Activated naive CD4-positive, alpha-beta T cell treated with anti-CD3 and anti-CD28 coated beads, Interleukin-2, amount 50 U/mL, for 72 hours (primary cell): ENCODE measurements at regions not wholly inside any gene's neighbourhood (a gene's known extent, or its start where the extent isn't known, plus 50 kb on each side); places are given as distances from the start of the nearest gene placed in this dataset.

Source experiments
- ATAC-seq, 2 donors: fragments of 150-1000 bp; cut with Tn5 transposase; 2 replicates each; pipeline ENCODE4 v1.10.0; 2021; ENCODE audit warnings: mild to moderate bottlenecking in 2 of 2, moderate library complexity in 2 of 2
- DNase-seq, 2 donors: peaks; one replicate each; pipeline ENCODE4 v3.0.0; 2021 to 2022; ENCODE audit warnings: low spot score in 2 of 2
- H3K27ac Mint-ChIP-seq, 2 donors: one replicate each; pipeline ENCODE4 v1.8.0; 2022; ENCODE audit warnings: mild to moderate bottlenecking in 2 of 2, mixed read lengths in 2 of 2
- H3K36me3 Mint-ChIP-seq, 2 donors: one replicate each; pipeline ENCODE4 v1.8.0; 2022; ENCODE audit warnings: mixed read lengths in 2 of 2
- H3K9me3 Mint-ChIP-seq, 2 donors: one replicate each; pipeline ENCODE4 v1.8.0; 2022; ENCODE audit warnings: mixed read lengths in 2 of 2

DNA sequence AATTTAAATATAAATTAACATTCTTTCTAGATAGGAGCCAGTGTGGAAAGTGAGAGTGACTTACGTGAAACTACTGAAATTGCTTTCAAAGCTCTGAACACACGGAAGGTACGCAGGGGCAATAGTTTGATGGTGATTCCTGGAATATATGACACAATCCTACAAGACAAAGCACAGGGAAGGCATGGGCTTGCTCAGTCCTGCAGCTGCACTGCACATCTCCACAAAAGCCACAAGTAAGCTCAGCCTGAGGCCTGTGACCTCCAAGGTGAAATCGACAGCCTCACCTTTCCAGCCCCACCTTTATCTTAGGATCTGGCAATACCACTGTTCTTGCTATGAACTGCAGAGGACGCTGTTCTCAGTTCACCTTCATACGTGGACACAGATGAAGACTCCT lies 109.3 kb upstream of the SCN10A start:
- Mint-ChIP-seq H3K27ac (no peak overlapping the region), H3K36me3 (no peaks in the 10 kb centered on the region), H3K9me3 (no peaks in the 10 kb centered on the region)
- DNase-seq: no peak
- ATAC-seq: peak in 1 of 2 donors; percentile 71

DNA sequence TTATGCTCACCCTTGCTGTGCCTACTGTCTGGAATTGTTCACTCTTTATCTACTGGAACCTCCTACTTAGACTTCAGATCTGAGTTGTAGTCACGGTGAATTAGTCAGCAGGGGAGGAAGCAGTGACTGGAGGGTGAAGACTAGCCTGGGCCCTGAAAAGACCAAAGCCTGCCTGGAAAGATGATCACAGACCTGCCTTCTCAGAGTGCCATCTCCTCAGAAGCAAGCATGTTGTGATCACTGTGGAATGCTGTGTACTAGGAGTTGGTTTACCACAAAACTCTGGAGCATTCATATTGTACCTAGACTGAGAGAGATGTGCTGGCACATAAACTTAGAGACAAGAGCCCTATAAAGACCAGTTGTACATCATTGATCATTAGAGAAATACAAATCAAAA lies 100.7 kb upstream of the SCN10A start:
- Mint-ChIP-seq H3K27ac (no peak overlapping the region), H3K36me3 (no peaks in the 10 kb centered on the region), H3K9me3 (no peaks in the 10 kb centered on the region)
- DNase-seq (no peak), ATAC-seq (no peak)

DNA sequence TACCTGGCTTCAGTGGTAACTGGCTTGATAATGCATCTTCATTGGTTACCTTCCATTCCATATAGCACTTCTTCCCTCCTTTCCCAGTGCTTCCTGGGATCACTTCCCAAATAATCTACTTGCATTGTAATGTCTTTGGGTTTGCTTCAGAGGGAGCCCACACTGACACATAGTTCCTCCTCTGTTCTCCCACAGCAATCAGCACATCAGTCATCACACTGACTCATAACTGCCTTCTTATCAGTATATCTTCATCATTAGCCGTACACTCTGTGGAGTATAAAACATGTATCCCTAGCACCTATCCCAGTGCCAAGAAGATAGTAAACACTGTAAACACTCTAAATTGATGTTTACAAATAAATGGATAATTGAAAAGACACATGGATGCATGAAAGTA lies 91.4 kb upstream of the SCN10A start:
- Mint-ChIP-seq H3K36me3 (no peaks in the 10 kb centered on the region), H3K9me3 (no peaks in the 10 kb centered on the region)
- ATAC-seq: no peak

DNA sequence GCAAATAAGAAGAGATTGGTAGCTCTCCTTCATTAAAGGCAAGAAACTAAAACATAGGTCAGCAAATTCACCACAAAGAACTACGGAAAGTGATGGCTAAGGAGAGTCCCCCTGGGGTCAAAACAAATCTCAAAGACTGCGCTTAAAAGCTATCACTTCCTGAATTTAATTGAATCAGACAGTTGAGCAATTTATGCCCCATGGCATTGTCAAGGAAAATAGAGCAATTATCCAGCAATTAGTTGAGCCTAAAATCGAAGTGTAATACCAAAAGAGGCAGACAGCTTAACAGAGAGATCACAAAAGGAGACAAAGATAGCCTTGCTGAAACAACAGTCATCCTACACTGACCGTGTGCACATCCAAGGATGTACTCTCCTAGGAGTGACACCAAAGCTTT lies 74.4 kb upstream of the SCN10A start:
- Mint-ChIP-seq H3K27ac (no peak overlapping the region), H3K9me3 (peaks cover 14 to 20% of the 10 kb centered on the region in 2 donors), H3K36me3 (peaks cover 0 to 8% of the 10 kb centered on the region in 2 donors)
- no peak for DNase-seq
- no peak for ATAC-seq

More for the DNA sequence above, 91.4 kb upstream of the SCN10A start:
- no peak overlapping the region for H3K27ac Mint-ChIP-seq
- DNase-seq: no peak

DNA sequence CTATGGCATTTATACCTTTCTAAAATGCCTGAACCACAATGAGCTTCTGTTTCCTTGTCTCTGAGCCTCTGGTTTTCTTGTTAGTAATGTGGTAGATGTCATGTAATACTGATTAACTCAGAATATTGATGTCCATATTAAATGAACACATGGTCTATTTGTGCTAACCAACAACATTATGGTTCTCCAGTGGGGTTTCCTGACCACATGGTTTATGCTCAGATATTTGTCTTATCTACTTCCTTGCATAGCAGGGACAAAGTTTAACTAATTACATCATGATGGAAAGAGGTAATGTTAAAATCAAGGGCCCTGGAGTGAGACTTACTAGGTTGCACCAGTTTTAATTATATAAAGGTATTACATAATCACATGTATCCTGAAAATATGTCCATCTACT lies 62.6 kb upstream of the SCN10A start:
- H3K36me3 Mint-ChIP-seq: no peaks in the 10 kb centered on the region
- no peak overlapping the region for H3K27ac Mint-ChIP-seq
- DNase-seq (no peak), ATAC-seq (no peak)
- no peaks in the 10 kb centered on the region for H3K9me3 Mint-ChIP-seq
